Activated T-cell treated with anti-CD3 and anti-CD28 coated beads for 4 hours (primary cell): ENCODE measurements at regions not wholly inside any gene's neighbourhood (a gene's known extent, or its start where the extent isn't known, plus 50 kb on each side); places are given as distances from the start of the nearest gene placed in this dataset.

Experiments
- DNase-seq: peaks from one replicate; pipeline ENCODE4 v3.0.0-alpha.2; 2020

DNA sequence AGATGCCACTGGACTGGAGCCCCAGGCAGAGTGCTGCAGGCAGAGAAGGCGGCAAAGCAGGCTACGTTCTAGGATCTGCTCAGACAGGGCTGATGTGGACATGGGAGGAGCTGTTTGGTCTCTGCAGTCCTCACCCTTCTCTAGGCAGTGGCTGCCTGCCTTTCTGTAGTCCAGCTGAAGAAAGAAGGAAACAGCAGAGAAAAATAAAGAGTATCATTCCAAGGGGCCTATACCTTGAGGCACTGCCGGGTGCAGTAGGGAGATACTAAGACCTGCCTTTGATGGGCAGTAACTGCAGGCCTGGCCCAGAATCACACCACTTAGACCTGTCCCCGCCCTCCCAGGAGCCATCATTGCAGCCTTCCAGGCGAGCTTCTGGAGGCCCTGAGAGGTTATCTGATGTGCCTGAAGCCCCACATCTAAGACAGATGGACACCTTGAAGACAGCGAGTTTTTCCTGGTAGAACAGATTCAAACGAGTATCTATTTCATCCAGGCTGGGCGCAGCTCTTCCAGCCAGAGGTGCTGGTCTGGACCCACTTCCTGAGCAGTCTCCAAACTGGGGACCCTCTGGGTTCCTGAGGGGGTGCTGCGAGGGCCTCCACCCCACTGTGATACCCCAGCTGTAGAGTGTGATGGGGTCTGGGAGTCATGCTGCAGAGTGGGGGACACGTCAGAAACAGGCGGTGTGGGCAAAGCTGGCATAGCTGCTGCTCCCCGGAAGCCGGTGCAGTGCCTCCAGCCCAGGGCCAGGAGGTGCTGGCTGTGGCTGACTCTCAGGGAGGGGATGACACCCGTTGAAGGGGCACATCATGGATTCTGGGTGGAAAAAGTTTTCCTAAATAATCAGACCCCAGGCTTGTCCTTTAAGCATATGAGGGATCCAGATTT lies 87.3 kb upstream of the OTOS start:
- DNase-seq, result no peak

DNA sequence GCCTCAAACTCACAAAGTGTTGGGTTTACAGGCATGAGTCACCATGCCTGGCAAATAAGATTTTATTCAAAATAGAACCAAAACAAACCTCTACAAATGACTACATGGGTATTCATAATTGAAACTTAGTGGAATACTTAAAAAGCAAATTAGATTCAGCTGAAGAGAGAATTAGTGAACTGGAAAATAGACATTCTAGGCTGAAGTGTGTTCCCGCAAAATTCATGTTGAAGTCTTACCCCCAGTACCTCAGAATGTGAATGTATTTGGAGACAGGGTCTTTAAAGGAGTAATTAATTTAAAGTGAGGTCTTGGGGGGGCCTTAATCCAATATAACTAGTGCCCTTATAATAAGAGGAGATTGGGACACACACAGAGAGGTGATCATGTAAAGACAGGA lies 88.5 kb upstream of the OTOS start:
- DNase-seq, result no peak

DNA sequence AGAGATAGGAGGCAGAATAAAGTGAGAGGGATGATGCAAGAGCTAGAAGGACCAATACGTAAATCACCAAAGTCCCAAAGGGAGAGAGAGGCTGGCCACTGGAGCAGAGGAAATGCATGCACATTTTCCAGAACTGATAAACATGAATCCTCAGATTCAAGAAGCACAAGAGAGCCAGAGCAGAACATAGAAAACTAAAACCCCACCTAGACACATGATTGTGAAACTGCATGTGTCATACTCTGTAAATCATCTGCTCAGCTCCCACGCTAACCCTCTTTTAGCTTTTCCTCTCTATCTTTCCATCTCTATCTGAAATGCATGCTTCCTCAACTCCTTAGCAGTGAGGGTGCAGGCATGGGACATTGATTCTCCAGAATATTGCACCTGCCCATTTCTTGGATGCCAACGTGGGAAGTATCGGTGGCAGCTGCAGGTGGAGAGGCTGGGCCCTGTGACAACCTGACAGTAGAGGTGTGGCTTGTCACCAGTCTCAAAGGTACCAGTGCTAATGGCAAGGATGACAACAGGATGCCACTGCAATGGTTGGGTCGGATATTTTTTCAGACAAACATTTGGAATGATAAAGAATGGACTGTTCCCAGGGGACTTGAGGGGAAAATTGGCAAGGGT lies 89.3 kb upstream of the OTOS start:
- DNase-seq, result no peak

DNA sequence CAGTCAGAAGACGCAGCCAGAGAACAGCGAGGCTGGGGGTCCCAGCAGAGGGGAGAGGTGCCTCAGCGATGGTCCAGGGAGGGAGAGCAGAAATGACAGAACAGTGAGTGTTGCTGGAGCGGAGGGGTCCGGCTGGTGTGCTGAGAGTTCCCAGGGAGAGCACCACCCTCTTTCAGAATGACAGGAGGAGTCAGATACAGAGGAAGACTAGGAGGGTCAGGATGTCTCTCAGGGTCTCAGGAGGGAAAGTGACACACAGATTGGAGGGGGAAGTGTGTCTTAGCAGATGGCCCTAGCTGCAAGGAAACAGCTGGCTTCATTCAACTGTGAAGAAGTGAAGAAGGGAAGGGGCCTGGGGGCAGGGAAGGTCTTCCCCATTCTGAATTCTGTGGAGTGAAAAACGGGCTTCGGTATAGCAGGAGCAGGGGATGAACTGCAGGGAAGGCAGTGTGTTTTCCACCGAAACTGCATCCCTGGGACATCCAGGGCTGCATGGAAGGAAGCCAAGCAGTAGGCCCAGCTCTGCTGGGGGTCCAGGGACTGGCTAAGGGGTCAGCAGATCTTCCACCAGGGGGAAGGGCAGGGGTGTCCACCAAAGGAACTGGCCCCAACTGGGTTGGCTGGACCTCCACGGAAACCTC lies 90.0 kb upstream of the OTOS start:
- DNase-seq, result no peak

DNA sequence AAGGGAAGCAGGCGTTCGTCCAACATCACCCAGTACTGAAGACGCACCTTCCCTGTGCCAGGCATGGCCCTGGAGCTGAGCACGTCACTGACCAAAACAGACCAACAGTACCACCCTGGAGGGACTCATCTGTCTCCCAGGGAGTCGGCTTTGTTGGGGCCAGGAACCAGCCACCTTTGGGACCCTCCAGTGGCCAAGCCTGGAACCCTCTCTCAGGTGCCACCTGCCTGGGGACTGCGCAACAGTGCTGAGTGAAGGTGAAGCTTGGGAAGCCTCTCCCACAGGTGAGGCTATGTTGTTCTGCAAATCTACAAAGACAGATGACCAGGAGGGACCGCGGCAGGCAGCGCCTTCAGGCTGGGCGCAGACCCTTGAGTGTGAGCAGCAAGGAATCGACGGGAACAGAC lies 91.4 kb upstream of the OTOS start:
- DNase-seq, result no peak

DNA sequence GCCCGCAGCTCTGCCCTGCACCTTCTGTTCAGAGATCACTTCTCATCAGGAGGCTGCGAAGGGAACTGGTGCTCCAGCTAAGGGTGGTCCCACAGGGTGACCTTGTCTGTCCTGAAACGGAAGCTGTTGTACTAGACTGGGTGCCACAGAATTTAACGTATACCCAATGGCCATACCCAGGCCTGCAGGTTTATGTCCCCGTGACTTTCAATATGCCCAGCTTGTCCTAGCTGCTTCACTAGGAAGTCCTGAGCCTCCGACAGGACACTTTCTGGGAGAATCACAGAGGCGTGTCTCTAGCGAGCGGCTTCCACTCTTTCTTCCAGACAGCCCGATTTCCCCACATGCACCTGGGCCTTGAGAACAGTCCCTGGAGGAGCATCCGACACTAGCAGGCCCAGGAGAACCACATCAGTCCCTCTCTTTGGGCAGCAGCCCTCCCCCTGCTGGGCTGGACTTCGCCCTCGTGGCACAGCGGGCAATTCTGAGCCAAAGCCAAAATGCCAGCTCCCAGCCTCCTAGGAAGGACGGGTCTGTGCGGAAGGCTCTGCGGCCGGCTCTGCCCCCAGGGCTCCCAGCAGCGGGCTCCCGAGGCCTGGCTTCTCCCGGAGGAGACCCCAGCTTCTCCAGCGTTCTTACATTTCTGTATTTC lies 91.9 kb upstream of the OTOS start:
- DNase-seq, result no peak

DNA sequence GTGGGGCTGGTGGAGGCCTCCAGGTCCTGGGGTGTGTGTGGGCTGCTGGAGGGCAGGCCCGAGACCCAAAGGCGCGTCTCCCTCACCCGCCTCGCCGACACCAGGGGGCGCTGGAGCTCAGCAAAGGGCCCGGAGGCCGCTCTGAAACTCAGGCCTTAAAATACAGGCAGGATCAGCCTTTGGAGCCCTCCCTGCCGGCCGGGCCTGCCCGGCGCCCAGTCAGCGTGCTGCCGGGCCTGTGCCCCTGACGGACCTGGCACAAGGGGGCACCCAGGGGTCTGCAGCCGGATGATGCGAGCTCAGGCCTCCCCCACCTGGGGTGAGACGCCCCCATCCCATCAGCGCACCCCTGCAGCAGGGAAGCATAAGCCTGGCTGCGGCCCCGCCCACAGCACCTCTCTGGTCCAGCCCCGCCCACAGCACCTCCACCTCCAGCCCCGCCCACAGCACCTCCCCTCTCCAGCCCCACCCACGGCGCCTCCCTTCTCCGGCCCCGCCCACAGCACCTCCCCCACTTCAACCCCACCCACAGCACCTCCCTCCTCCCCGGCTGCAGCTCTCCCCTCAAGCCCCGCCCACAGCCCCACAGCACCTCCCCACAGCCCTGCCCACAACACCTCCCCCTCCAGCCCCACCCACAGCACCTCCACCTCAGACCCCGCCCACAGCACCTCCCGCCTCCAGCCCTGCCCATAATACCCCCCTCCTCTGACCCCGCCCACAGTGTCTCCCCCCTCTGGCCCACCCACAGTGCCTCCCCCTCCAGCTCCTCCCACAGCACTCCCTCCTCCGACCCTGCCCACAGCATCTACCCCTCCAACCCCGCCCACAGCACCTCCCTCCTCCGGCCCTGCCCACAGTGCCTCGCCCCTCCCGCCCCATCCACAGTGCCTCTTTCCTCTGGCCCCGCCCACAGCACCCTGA lies 92.8 kb upstream of the OTOS start:
- peak; percentile 50 for DNase-seq

DNA sequence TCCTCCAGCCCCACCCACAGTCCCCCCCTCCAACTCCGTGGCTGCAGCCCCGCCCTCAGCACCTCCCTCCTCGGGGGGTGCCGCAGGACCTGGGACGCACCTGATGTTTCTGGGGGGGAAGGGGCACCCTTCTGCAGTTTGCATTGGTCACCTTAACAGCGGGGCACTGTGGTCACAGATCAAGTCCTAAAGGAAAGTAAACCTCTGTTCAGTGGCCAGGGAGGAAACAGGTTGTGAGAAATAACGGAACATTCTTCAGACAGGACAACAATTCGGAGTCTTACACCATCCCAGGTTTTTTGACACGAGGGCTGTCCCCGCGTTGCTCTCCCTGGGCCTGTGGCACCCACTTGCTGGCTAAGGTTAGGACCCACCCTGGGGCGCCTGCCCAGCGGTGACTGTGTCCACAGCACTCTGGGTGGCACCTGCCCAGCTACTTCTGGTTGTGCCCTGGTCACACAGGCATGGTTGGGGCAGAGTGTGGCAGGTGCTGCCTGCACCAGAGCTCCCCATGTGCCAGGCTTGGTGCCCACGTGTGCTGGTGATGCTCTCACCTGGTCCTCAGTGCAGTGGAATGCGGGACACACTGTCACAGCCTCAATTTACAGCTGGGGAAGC lies 93.5 kb upstream of the OTOS start:
- no peak for DNase-seq

DNA sequence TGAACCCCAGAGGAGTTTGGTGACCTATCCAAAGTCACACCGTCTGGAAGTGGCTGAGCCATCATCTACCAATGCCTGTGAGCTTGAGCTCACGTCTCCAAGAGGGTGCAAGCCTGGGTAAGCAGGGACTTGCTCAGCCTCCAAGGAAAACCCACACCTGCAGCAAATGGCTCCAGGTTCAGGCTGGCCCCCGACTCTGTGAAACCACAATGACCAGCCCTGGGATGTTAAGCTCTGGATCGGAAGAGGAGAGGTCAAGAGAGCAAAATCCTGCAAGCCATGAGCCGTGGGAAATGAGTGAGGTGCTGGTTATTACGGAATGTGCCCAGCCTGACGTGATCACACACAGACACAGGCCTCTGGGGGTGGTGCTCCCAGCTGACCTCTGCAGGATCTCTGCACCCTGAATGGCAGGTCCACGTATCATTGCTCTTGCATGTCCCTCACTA lies 94.1 kb upstream of the OTOS start:
- no peak for DNase-seq

DNA sequence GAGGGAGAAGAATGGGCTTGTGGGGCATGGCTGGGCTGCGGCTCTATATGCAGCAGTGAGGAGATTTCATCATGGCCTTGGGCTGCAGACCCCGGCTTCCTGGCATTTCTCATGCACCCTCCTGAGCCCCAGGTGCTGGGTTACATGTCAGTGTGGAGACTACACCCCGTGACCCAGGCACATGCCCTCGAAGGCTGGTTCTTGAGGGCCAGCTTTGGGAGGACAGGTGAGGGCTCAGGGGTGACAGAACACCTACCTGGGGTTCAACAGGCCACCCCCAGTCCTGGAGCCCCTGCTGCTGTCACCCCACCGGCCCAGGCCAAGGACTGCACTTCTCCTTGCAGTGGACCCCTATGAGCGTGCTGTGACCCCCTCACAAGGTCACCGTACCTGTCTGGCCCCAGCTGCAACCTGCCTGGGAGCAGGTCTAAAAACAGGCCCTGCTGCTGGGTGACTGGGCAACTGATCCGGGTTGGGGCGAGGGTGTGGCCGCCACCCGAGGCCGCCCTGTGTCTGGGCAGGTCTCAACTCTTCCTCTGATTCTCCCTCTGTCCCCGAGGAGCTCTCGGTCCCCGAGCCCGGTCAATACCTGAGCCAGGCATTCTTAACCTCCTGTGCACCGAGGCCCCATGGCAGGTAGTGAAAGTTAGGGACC lies 94.8 kb upstream of the OTOS start:
- DNase-seq, result no peak

DNA sequence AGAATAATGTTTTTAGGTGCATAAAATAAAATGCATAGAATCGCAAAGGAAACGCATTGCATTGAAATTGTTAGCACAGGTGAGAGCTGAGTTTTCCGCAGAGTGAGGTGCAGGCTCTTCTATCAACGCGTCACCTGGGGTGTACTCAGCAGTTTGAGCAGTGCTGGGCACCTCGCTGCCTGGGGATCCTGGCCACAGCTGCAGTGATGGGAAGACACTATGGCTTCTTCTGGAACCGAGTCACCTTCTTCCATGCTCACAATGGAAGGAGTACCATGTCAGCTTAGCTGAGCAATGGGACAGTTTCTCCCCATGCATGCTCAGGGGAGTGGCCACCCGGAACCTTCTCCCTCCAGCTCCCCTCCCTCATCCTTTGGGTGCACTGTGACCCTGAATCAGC lies 95.4 kb upstream of the OTOS start:
- no peak for DNase-seq

DNA sequence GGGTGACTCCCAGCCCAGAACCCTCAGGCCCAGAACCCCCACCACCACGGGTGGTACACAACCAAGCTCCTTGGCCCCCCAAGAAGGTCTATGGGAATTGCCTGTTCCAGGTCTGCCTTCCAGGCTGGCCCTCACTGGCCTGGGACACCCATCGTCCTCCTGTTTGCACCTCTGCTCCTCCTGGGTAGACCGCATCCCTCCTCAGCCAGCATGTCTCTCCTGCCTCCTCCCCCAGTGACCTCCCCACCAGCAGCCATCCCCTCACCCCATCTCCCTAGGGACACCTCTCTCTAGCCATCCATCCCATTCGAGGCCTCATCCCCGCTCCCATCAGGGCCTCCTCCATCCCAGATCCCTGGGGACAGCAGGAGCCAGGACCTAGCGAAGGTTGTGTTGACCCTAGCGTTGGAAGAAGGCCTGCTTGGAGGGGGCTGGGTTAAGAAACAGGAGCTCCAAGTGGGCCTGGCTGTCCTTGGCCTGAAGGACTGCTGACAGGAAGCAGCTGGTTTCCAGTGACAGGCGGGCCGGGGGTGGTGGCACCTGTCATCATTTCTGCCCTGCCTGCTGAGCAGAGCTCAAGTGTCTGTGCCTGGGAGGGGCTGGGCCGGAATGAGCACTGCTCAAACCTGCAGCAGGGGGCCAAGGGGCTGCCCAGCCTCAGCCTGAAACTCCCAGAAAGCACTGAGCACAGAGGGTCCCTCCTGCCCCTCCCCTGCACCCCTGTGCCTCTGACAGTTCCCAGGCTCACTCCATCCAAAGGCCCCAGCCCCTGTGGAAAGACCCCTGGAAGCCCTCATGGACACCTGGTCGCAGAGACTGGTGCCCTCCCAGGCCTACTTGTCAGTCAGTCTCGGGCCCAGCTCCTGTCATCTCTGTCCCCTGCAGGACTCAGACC lies 96.0 kb upstream of the OTOS start:
- DNase-seq, result no peak

DNA sequence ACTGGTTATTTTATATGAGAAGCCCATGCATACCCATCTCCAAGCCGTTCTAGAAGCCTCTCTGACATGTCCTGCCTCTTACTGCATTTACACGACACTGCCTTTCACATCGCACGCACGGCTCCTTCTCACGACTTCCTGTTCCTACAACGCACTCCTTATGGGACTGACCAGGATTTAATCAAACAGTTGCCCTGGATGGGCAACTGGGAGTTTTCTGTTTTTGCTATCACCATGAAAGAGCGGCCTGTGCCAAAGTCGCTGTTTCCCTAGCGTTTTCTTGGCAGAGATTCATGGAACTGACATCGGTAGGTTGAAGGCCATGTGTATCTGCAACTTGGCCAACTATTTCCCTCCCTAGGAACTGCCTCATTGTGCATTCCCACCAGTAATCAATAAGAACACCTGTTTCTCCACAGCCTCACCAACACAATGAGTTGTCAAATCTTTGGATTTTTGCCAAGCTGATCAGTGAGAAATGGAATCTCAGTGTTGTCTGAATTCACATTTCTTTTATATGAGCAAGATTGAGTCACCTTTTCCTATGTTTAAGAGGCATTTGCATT lies 97.2 kb upstream of the OTOS start:
- DNase-seq, result no peak

DNA sequence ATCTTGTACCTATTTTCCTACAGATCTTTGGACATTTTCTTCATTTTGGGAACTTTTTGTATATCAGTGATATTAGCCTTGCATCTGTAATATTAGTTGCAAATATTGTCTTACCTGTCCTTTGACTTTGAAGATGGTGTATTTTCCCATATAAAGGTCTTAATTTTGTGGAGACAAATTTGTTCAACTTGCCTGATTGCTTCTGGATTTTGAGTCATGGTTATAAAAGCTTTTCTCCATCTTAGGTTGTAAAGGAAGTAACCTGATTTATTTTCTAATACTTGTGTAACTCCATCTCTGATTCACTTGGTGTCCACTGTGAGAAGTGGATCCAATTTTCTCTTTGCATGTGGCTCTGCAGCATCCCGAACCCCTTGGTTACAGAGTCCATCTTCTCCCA lies 97.7 kb upstream of the OTOS start:
- no peak for DNase-seq

DNA sequence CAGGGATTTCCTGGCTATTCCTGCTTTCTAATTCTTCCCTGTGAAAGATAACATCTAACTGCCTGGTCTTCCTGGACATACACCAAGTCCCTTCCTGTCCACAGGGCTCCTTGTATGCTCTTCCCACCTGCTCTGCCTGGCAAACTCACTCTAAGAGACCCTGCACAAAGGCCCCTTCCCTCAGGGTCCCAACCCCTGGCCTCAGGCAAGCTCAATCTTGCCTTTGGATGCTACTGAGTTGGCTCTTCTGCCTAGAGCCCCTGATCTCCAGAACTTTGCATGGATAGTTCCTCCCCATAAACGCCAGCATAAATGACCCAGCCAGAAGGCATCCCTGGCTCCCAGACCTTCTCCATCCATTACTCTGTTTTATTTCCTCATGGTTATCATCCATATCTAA lies 98.3 kb upstream of the OTOS start:
- no peak for DNase-seq

DNA sequence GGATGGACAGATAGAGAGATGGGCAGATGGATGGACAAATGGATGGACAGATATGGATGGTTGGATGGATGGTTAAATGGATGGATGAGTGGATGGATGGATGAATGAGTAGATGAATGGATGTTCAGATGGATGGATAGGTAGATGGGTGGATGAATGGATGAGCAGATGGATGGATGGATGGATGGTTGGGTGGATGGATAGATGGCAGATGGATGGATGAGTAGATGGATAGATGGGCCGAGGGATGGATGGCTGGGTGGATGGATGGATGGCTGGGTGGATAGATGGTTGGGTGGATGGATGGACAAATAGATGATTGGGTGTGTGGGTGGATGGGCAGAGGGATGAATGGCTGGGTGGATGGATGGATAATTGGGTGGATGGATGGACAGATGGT lies 98.9 kb upstream of the OTOS start:
- no peak for DNase-seq

DNA sequence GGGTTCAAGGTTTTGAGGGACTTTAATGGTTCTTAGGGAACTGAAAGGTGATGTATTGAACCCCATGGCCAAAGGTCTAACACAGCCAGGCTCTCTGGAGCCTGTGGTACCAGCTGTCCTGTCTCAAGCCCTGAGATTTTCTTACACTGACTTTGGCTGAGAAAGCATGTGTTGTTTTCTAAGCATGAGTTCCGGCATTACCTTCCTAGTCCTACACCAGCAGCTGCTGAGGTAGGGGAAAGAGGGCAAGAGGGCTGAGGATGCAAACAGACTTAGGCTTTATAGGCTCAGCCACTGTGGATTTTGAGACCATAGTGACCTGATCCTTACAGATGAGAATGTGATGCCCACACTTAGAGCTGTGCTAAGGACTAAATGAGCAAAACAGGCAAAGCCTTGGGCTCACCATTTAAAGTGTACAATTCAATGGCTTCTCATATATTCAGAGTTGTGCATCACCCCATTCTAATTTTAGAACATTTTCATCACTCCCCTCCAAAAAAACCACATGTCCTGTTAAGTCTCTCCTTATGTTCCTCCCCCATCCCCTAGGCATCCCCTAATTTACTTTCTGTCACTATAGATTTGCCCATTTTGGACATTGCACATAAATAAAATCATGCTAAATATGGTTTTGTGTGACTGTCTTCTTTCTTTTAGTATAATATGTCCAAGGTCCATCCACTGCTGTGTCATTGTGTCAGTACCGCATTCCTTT lies 99.7 kb upstream of the OTOS start:
- DNase-seq, result no peak

DNA sequence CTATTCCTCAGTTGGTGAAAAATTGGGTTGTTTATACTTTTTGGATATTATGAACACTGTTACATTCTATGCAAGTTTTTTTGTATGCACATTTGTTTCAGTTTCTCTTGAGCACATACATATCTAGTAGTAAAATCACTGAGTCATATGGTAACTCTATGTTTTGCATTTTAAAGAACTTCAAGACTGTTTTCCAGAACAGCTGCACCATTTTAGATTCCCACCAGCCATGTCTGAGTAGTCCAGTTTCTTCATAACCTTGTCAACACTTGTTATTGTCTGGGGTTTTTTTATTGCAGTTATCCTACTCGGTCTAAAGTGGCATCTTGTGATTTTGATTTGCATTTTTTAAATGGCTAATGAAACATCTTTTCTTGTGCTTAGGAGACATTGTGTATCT lies 100.3 kb upstream of the OTOS start:
- DNase-seq, result no peak

DNA sequence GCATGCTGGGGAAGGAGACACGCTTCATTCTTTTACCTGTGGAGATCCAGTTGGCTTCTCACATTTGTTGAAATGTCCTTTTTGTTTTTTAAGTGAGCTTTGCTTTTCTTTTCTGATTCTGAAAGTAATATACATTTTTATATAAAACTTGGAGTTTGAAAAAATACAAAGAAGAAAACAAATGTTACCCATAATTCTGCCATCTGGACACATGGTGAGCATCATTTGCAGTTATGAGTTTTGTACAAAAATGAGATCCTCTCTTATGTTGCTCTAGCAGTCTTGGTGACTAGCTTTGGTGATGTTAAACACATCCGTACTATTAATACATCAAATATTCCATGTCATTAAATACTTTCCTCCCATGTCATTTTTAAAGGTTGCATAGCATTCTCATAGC lies 101.1 kb upstream of the OTOS start:
- no peak for DNase-seq
